IMR-90 (cell line): ENCODE measurements at regions not wholly inside any gene's neighbourhood (a gene's known extent, or its start where the extent isn't known, plus 50 kb on each side); places are given as distances from the start of the nearest gene placed in this dataset.

Source experiments
- ATAC-seq: fragments of 200-7000 bp; cut with Tn5 transposase; 2 replicates; pipeline ENCODE4 v1.9.1; 2020; ENCODE audit warnings: low read depth, mild to moderate bottlenecking, moderate library complexity
- BruUV-seq: library from RNA; stranded (reverse); fragments of 400-500 nt; replicated peaks from 2 replicates; lab custom pipeline; 2021; lab: Mats Ljungman, UMichigan
- CTCF ChIA-PET: fragments of 300-600 bp; formaldehyde crosslinking; extraction: SDS; loops from one replicate; lab custom pipeline; 2021; ENCODE audit warnings: antibody characterized with exemption; lab: Yijun Ruan, JAX
- POLR2A ChIA-PET: fragments of 300-600 bp; sonication (Branson Sonifier 250); formaldehyde crosslinking; loops from one replicate; lab custom pipeline; 2022; ENCODE audit warnings: antibody characterized with exemption; ENCODE audit not compliant: unreplicated experiment; lab: Charles Lee
- DNase-seq: peaks from one replicate; pipeline ENCODE4 v3.0.0; 2013
- H2AFZ ChIP-seq: replicated peaks from 2 replicates; pipeline ENCODE3; 2013; ENCODE audit warnings: low read length, mild to moderate bottlenecking; ENCODE audit not compliant: poor library complexity
- H2AK5ac ChIP-seq: 2 replicates; pipeline ENCODE4 v1.6.1; 2013; ENCODE audit warnings: low read depth, low read length, inconsistent platforms
- H2AK9ac ChIP-seq: replicated peaks from 2 replicates; pipeline ENCODE3; 2013; ENCODE audit warnings: mild to moderate bottlenecking, low read depth, low read length, moderate library complexity; ENCODE audit not compliant: poor library complexity
- H2BK120ac ChIP-seq: 2 replicates; pipeline ENCODE4 v1.6.1; 2013; ENCODE audit warnings: low read depth, low read length, inconsistent platforms
- H2BK15ac ChIP-seq: 3 replicates; pipeline ENCODE4 v1.6.1; 2013; ENCODE audit warnings: low read depth, low read length, inconsistent platforms
- H2BK20ac ChIP-seq: 2 replicates; pipeline ENCODE4 v1.6.1; 2013; ENCODE audit warnings: low read depth, mild to moderate bottlenecking, inconsistent platforms, low read length, moderate library complexity
- H2BK5ac ChIP-seq: 2 replicates; pipeline ENCODE4 v1.6.1; 2013; ENCODE audit warnings: mild to moderate bottlenecking, low read depth, low read length, inconsistent platforms; ENCODE audit not compliant: poor library complexity, severe bottlenecking
- H3K14ac ChIP-seq: replicated peaks from 2 replicates; pipeline ENCODE4 v1.6.1; 2013; ENCODE audit warnings: low read depth, low read length, inconsistent platforms
- H3K18ac ChIP-seq: 2 replicates; pipeline ENCODE4 v1.6.1; 2013; ENCODE audit warnings: low read depth, low read length, control low read depth
- H3K23ac ChIP-seq: 2 replicates; pipeline ENCODE4 v1.6.1; 2013; ENCODE audit warnings: low read depth, low read length, inconsistent platforms
- H3K27ac ChIP-seq: 2 replicates; pipeline ENCODE4 v1.5.1; 2013; ENCODE audit warnings: mild to moderate bottlenecking, control low read depth, low read length; ENCODE audit not compliant: insufficient read depth
- H3K27me3 ChIP-seq: 2 replicates; pipeline ENCODE4 v1.6.1; 2013; ENCODE audit warnings: low read length; ENCODE audit not compliant: control insufficient read depth, insufficient read depth
- H3K36me3 ChIP-seq: 2 replicates; pipeline ENCODE4 v1.6.1; 2013; ENCODE audit warnings: low read length, mixed read lengths; ENCODE audit not compliant: control insufficient read depth, insufficient read depth
- H3K4ac ChIP-seq: 2 replicates; pipeline ENCODE4 v1.6.1; 2013; ENCODE audit warnings: low read depth, low read length, inconsistent platforms
- H3K4me1 ChIP-seq: 2 replicates; pipeline ENCODE4 v1.6.1; 2013; ENCODE audit warnings: low read length, mixed read lengths; ENCODE audit not compliant: control insufficient read depth, insufficient read depth
- H3K4me2 ChIP-seq: 2 replicates; pipeline ENCODE4 v1.6.1; 2013; ENCODE audit warnings: low read depth, mild to moderate bottlenecking, control low read depth, low read length, moderate library complexity
- H3K4me3 ChIP-seq: 2 replicates; pipeline ENCODE4 v1.5.1; 2013; ENCODE audit warnings: low read depth, mild to moderate bottlenecking, control low read depth, low read length, moderate library complexity; ENCODE audit not compliant: insufficient read depth
- H3K56ac ChIP-seq: 2 replicates; pipeline ENCODE4 v1.6.1; 2013; ENCODE audit warnings: low read length, inconsistent platforms; ENCODE audit not compliant: insufficient read depth; ENCODE audit errors: extremely low read depth
- H3K79me1 ChIP-seq, 2 experiments: 2 replicates each; pipeline ENCODE4 v1.6.1; 2013; ENCODE audit warnings: low read length in 2 of 2, inconsistent platforms in 1 of 2, low read depth in 1 of 2
- H3K9ac ChIP-seq: 2 replicates; pipeline ENCODE4 v1.6.1; 2013; ENCODE audit warnings: low read depth, low read length, control low read depth
- H3K9me1 ChIP-seq: 2 replicates; pipeline ENCODE4 v1.6.1; 2013; ENCODE audit warnings: low read length, inconsistent platforms; ENCODE audit not compliant: insufficient read depth
- H3K9me3 ChIP-seq: 2 replicates; pipeline ENCODE4 v1.6.1; 2013; ENCODE audit warnings: low read length; ENCODE audit not compliant: control insufficient read depth, insufficient read depth
- H4K20me1 ChIP-seq: 2 replicates; pipeline ENCODE4 v1.6.1; 2013; ENCODE audit warnings: low read length, inconsistent platforms; ENCODE audit not compliant: insufficient read depth
- H4K5ac ChIP-seq: 2 replicates; pipeline ENCODE4 v1.6.1; 2013; ENCODE audit warnings: mild to moderate bottlenecking, low read depth, low read length, control low read depth
- H4K8ac ChIP-seq, 2 experiments: 2 replicates each; pipeline ENCODE4 v1.6.1; 2013; ENCODE audit warnings: low read depth in 2 of 2, low read length in 2 of 2, control low read depth in 1 of 2, inconsistent platforms in 1 of 2
- H4K91ac ChIP-seq: 2 replicates; pipeline ENCODE4 v1.6.1; 2013; ENCODE audit warnings: low read depth, low read length, inconsistent platforms; ENCODE audit not compliant: insufficient read depth
- BHLHE40 ChIP-seq: fragments of 150-350 bp; IDR thresholded peaks from 2 replicates; pipeline ENCODE4 v1.6.1; 2016; ENCODE audit warnings: mild to moderate bottlenecking, low read depth, low read length
- CEBPB ChIP-seq: IDR thresholded peaks from 2 replicates; pipeline ENCODE4 v1.6.1; 2012; ENCODE audit warnings: low read depth, low read length, improper control_type of control experiment
- CHD1 ChIP-seq: IDR thresholded peaks from 2 replicates; pipeline ENCODE4 v1.6.1; 2012; ENCODE audit warnings: low read depth, low read length, improper control_type of control experiment
- CTCF ChIP-seq: conservative IDR thresholded peaks from 2 replicates; pipeline ENCODE4 v1.5.1; 2012; ENCODE audit warnings: mild to moderate bottlenecking, low read depth, low read length, improper control_type of control experiment
- FOS ChIP-seq: fragments of 150-350 bp; IDR thresholded peaks from 2 replicates; pipeline ENCODE4 v1.6.1; 2016; ENCODE audit warnings: low read depth, low read length
- MAFK ChIP-seq: IDR thresholded peaks from 2 replicates; pipeline ENCODE4 v1.6.1; 2012; ENCODE audit warnings: low read depth, low read length, improper control_type of control experiment
- MAZ ChIP-seq: IDR thresholded peaks from 2 replicates; pipeline ENCODE4 v1.6.1; 2012; ENCODE audit warnings: low read depth, mild to moderate bottlenecking, low read length, improper control_type of control experiment, moderate library complexity, borderline replicate concordance
- MXI1 ChIP-seq: IDR thresholded peaks from 2 replicates; pipeline ENCODE4 v1.6.1; 2012; ENCODE audit warnings: low read depth, mild to moderate bottlenecking, low read length, moderate library complexity, borderline replicate concordance
- NFE2L2 ChIP-seq: fragments of 150-350 bp; IDR thresholded peaks from 2 replicates; pipeline ENCODE4 v1.6.1; 2016; ENCODE audit warnings: low read depth, mild to moderate bottlenecking, low read length
- POLR2A ChIP-seq: IDR thresholded peaks from 2 replicates; pipeline ENCODE4 v1.6.1; 2012; ENCODE audit warnings: mild to moderate bottlenecking, low read depth, low read length
- RAD21 ChIP-seq: IDR thresholded peaks from 2 replicates; pipeline ENCODE4 v1.6.1; 2012; ENCODE audit warnings: low read length, improper control_type of control experiment
- RFX5 ChIP-seq: IDR thresholded peaks from 2 replicates; pipeline ENCODE4 v1.8.0; 2012; ENCODE audit warnings: low read depth, mild to moderate bottlenecking, low read length, moderate library complexity
- SMC3 ChIP-seq: fragments of 150-350 bp; IDR thresholded peaks from 2 replicates; pipeline ENCODE4 v1.6.1; 2016; ENCODE audit warnings: low read depth, mild to moderate bottlenecking, antibody characterized with exemption, low read length, moderate library complexity
- USF2 ChIP-seq: fragments of 150-350 bp; IDR thresholded peaks from 2 replicates; pipeline ENCODE4 v1.6.1; 2017; ENCODE audit warnings: mild to moderate bottlenecking, antibody characterized with exemption, low read length, low read depth
- WGBS, 2 experiments: methylation state at CpG; one replicate each; pipeline versions ENCODE4 v1.1.5 to v1.1.7; 2013; ENCODE audit warnings: missing lambda C conversion rate in 2 of 2; ENCODE audit not compliant: insufficient read length in 1 of 2; ENCODE audit errors: extremely low coverage in 2 of 2; 5-methylcytosine and 5-hydroxymethylcytosine counted together
- dilution Hi-C: fragments of 300-500 bp; cut with HindIII; formaldehyde crosslinking; loops from one replicate; pipeline ENCODE4 v1.14.3; 2018; ENCODE audit warnings: low sequenced_read_pairs; ENCODE audit not compliant: unreplicated experiment
- in situ Hi-C: fragments of 300-500 bp; cut with MboI; formaldehyde crosslinking; loops from 3 replicates; pipeline ENCODE4 v1.14.3; 2019; ENCODE audit warnings: low sequenced_read_pairs, inconsistent platforms, mixed read lengths
- intact Hi-C: fragments of 100-400 bp; cut with micrococcal nuclease; formaldehyde crosslinking; loops from 2 replicates; pipeline ENCODE4 v1.10.0; 2022

GRCh38 chr12:43004908-43005307 lies 415.4 kb upstream of the PRICKLE1 start (continued):
- TF ChIP-seq USF2: no peak

GRCh38 chr12:43004141-43004540 lies 414.6 kb upstream of the PRICKLE1 start:
- dilution Hi-C loops (no loop called here), intact Hi-C loops (no loop called here), in situ Hi-C loops (no loop called here)
- H2AK5ac ChIP-seq: no peak overlapping the region
- H3K9ac ChIP-seq: no peak overlapping the region
- H3K4me1 ChIP-seq: 0 out of 2 replicates have a peak, but pooled peaks cover 1% of the 10 kb centered on the region
- H4K20me1 ChIP-seq: no peaks in the 10 kb centered on the region
- no peak overlapping the region for H2BK120ac ChIP-seq
- no peak overlapping the region for H3K14ac ChIP-seq
- H3K9me3 ChIP-seq: no peaks in the 10 kb centered on the region
- H3K36me3 ChIP-seq: no peaks in the 10 kb centered on the region
- no peak overlapping the region for H4K5ac ChIP-seq
- no peak overlapping the region for H2BK15ac ChIP-seq
- H3K27ac ChIP-seq: no peak overlapping the region
- no peaks in the 10 kb centered on the region for H3K79me1 ChIP-seq
- no peak overlapping the region for H3K4me3 ChIP-seq
- no TSS peak for BruUV-seq
- no peaks in the 10 kb centered on the region for H3K9me1 ChIP-seq
- no CpG with 5 or more reads among the region's 2 CpGs for WGBS, 2 experiments
- no peak for DNase-seq
- ChIA-PET CTCF (interaction anchor here (1.5 kb wide), 1 partner anchor 9 kb away, joined by 3 read pairs; no protein-coding TSS in a partner anchor), POLR2A (no interaction called here)
- H3K56ac ChIP-seq: no peak overlapping the region
- H4K91ac ChIP-seq: no peak overlapping the region
- no peak overlapping the region for H2AK9ac ChIP-seq
- no peak overlapping the region for H2AFZ ChIP-seq
- no peak overlapping the region for H3K4me2 ChIP-seq
- no peak overlapping the region for H2BK20ac ChIP-seq
- no peak overlapping the region for H3K23ac ChIP-seq
- no peak overlapping the region for H2BK5ac ChIP-seq
- no peak for ATAC-seq
- no peak overlapping the region for H3K18ac ChIP-seq
- H3K27me3 ChIP-seq: no peaks in the 10 kb centered on the region
- no peak overlapping the region for H4K8ac ChIP-seq
- no peak overlapping the region for H3K4ac ChIP-seq
- TF ChIP-seq RFX5 (no peak), SMC3 (no peak), MAFK (no peak), CHD1 (no peak), USF2 (no peak), POLR2A (no peak), BHLHE40 (no peak), RAD21 (no peak), MXI1 (no peak), MAZ (no peak), NFE2L2 (no peak), FOS (no peak), CEBPB (no peak), CTCF (no peak)
